Limb (tissue), 2 donors: ENCODE measurements at regions not wholly inside any gene's neighbourhood (a gene's known extent, or its start where the extent isn't known, plus 50 kb on each side); places are given as distances from the start of the nearest gene placed in this dataset.

Source experiments
- DNase-seq, 2 donors: peaks; one replicate each; pipeline ENCODE4 v3.0.0-alpha.2; 2016; ENCODE audit errors: extremely low spot score in 2 of 2

DNA sequence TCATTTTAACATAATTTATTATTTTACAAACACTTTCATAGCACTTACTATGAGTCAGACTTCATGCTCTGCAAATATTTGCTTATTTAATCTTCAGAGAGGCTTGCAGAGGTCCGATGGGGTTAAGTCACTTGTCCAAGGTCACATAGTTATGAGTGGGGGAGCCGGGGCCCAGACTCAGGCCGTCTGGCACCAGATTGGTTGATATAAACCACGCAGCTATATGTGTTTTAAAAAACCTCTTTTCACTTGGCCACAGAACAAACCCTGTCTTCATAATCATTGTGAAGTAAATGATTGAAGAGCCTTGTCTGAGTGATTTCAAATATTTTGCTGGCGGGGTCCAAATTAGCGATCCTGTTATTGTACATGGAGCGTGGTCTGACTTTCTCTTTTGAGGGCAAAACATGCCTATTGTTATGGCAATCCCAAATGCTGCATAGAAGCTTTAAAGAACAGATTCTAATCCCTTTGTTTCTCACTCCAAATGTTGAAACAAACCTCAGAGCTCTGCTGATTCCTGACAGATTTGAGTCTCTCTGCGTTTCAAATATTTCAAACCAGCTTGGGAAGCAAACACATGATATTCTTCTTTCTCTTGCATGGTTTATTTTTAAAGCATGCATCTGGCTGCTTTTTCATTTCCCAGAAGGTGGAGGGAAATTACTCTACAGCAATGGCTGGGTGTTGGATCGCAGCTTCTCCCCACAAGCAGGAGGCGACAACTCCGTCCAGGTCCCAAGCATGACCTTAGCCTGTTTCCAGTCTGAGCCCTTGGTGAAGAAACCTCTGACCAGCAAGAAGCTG, 142.4 kb downstream of the DDX1 start:
- DNase-seq: peak in 1 of 2 donors; percentile 45

- DNase-seq: no peak
These were observed 143.2 kb downstream of the DDX1 start for GRCh38 chr2:15734674-15735483.

- DNase-seq: no peak
These were observed 144.0 kb downstream of the DDX1 start for GRCh38 chr2:15735484-15736326.

- DNase-seq: no peak
These were observed 144.9 kb downstream of the DDX1 start for GRCh38 chr2:15736396-15737180.

DNA sequence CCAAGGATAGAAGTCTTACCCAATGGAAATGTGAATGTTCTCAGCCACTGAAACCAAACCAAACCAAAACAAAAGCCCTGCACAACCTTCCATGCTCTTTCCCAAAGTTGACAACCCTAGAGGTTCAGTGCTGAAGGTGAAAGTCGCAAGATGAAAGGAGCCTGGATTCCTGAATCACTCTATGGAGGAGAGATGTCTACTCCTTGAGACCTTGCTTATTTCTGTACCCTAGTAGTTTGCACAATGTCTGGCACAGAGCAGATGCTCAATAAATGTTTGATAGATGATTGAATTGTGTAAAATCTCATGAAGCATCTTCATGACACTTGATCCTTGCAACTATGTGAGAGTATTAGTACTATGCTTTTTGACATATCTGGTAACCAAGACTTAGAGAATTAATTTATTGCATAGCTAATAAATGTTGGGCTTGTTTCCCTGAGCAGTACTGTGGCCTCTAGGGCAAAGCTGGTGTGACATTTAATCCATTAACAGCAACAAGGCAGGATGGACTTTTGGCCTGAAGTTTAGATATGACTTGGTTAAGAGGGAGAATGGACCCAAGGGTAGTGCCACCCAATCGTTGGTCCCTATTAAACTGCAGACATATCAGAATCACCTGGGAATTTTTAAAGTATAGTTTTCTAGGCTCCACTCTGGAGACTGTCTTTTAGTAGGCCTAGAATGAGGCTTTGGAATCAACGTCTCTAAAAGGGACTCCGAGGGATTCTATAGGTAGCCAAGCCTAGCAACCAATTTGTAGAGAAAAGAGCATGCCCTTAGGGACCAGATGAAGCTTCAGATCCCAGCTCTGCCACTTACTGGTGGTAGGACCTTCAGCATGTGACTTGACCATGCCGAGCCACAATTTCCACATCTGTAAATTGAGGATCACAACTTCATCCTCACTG, 145.9 kb downstream of the DDX1 start:
- DNase-seq: no peak

GRCh38 chr2:15738225-15738546, 146.5 kb downstream of the DDX1 start:
- DNase-seq: no peak

DNA sequence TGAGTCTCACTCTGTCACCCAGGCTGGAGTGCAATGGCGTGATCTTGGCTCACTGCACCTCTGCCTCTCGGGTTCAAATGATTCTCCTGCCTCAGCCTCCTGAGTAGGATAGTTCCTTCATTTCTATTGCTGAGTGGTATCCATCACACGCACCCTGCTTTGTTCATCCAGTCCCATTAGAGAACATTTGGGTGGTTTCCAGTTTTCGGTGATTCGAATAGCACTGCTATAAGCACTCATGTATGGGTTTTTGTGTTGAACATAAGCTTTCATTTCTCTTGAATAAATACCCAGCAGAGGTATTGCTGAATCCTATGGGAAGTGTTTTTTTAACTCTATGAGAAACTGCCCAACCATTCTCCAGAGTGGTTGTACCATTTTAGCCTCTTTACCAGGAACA, 147.3 kb downstream of the DDX1 start:
- no peak for DNase-seq

GRCh38 chr2:15744820-15745219, 153.2 kb downstream of the DDX1 start:
- DNase-seq: no peak

DNA sequence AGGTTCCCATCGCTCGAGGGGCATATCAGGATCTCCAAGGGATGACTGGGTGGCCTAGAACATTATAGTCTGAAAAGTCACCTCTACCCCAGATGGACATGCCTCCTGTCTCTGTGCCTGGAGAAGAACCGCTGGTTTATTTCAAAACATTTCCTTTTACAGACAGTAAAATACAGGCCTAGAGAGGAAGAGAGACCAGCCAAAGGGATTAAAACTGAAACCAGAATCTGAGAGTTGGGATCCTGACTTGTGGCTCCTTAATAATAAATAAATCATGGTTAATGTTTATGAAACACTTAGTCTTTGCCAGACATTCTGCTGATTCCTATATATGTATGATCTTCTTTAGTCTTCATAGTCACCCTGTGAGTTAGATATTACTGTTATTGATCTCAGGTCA, 153.7 kb downstream of the DDX1 start:
- DNase-seq: no peak

DNA sequence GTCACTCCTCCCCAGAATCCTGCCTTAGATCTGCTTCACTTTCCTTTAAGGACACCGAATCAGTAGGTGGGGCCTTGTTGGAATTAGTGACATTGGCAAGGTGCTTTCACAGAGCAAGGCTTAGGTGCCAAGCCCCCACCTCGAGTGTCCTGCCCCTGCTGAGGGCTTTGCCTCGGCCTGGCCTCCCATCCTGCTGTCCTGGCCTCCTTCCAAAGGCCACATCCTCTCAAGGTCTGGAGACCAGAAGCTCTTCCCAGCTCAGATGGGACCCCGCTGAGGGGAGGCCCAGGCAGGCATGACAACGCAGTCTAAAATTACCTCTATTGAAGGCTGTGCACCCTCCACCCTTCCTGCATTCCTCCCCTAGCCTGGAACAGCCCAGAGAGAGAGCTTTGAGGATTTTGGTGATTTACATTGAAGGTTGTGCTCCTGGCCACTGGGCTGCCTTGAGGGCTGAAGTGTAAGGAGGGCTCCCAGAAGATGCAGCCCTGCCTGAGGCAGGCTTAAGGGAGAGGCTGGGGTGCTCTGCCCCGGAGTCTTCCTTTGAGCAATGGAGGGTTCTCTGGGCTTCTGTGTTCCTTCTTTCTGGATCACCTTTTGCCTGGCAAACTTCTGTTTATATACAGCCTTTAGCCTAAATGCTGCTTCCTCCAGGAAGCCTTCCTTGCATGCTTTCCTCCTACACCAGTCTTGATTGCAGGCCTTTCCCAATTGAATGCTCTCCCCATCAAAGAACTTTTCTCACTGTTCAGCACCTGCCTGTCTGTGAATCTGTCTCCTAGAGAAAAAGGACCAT, 154.4 kb downstream of the DDX1 start:
- no peak for DNase-seq

GRCh38 chr2:15746703-15747550, 155.3 kb downstream of the DDX1 start:
- DNase-seq: no peak

GRCh38 chr2:15747603-15748471, 156.2 kb downstream of the DDX1 start:
- peak in 1 of 2 donors; percentile 71 for DNase-seq

GRCh38 chr2:15748736-15749323, 157.2 kb downstream of the DDX1 start:
- DNase-seq: no peak

DNA sequence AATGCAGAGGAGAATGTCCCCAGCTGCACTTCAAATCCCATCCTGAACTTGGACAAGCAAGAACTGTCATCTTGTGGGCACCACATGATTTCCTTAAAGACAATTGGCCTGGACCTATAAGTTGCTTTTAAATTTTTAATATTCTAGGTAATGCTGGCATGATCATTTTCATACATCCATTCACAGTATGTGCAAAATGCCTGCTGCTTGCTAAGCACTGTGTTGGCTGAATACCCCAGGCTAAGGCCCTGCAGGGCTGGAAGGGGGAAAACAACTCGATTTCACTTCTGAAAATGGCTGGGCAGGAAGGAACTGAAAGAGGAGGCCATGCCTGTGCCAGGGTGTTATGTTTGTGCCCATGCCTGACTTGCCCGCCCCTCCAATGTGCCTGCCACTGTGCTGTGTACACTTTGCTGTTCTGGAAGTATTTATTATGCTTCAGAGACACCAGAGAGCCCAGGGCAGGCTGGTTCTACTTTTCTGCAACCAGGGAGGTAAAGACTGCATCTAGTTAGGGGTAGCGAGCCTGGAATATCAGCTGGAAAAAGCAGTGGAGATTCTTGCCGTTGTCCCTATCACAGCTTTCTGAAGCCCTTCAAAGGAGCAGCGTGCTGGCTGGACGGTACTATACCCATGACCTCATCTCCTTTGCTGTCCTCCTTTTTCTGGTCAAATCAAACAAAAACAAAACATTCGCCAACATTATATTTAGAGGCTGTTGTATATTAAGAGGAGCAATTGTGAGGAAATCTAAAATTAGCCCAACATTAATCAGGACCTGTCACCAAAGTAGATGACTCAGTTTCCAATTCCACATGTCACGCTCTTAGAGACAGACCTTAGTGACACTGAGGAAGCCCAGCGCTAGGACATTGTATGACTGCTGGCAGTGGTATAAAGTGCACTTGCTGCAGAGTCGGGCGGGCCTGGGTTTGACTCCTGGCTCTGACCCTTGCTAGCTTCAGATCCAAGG, 158.1 kb downstream of the DDX1 start:
- DNase-seq: no peak

DNA sequence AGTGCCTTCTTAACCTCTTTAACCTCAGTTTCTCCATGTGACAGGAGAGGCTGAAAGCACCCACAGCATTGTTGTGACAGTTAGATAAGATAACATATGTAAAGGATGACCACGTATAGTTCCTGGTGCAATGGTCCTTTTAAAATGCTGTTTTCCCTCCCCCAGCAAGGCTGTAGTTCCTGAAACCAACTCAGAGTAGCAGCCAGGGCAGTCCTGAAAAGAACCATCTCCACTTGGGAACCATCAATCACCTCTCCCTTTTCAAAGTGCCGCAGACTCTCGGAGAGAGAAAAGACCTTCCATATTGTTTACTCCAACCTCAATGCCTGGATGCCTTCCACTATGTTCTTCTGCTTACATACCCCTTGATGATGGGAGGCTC, 158.8 kb downstream of the DDX1 start:
- no peak for DNase-seq

DNA sequence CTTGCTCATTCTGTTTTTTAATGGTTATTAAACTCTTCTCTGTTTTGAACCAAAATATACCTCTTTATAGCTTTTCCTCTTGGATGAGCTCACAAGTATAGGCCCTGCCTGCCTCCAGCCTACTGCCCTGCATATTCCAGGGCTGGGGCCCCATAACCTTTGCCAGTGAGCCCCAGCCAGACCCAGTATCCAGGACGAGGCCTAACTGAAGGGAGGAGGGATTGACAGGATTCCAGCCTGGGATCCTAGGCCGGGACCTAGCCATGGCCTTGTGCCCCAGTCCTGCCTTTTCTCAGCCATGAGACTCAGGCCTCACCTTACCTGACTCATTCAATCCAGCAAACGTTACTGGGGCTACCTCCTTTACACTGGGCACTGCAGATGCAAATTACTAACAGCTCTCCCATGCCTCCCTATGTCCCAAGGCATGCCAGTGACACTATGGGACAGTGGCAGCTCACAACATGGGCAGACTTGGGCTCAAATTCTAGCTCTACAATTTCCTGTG, 159.2 kb downstream of the DDX1 start:
- no peak for DNase-seq
